ENCODE measurements at regions not wholly inside any gene's neighbourhood (a gene's known extent, or its start where the extent isn't known, plus 50 kb on each side); places are given as distances from the start of the nearest gene placed in this dataset.

- no peak for DNase-seq
- intact Hi-C loops (cut with DNase I, micrococcal nuclease) = no loop called here
- ATAC-seq = no peak
Observed at GRCh38 chr7:136807598-136807997, 60.9 kb upstream of the CHRM2 start.

DNA sequence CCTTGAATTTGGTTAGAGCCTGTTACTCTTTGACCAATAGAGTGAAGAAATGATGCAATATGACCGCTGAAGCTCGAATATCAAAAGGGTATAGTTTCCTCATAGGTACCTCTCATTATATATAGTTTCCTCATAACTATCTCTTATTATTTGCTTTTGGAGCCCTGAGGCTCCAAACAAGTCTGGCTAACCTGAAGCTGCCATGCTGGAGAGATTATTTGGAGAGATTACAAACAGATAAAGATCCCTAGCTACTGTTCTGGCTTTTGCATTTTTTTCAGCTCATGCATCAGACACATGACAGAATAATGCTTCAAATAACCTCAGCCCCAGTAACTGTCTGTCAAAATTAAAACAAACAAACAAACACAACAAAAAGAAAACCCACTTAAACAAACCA lies 65.4 kb upstream of the CHRM2 start:
- intact Hi-C loops (cut with DNase I, micrococcal nuclease) = no loop called here
- no peak for ATAC-seq
- no peak for DNase-seq

DNA sequence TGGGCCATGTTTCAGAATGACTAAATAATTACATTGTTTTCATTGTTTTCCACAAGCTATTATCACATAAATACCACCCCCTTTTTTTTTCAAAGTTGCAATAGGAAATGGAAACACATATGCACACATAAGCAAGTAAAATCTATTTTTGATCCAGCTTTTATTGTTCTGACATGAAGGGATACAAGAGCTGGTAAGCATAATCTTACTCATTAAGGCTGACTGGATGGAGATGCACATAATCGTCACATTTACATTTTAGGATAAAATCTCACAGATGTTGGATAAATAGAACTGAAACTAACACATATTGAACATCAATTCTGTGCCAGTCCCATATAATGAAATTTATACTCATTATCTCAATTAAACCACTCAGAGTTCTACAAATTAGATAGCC lies 84.5 kb upstream of the CHRM2 start:
- DNase-seq (no peak), ATAC-seq (no peak)
- intact Hi-C loops (cut with DNase I, micrococcal nuclease) = no loop called here

DNA sequence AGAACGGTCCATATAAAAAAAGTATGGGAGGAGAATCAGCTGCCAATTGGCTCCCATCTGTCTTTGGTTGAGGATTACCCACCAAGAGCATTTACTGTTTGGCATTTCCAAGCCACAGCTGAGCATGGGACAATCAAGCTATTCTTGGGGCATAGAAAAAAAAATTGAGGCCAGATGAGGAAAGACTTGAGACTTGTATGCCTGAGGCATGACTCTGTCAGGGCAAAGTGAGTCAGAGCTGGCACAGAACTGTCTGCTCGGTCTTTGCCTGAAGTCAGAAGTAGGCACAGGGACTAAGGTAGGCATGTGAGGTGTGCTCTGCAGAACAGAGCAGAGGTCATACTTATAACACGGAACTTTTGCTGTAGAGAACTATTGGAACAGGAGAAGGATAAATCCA lies 126.5 kb upstream of the CHRM2 start:
- ATAC-seq (no peak), DNase-seq (no peak)
- intact Hi-C loops (cut with DNase I, micrococcal nuclease) = no loop called here

GRCh38 chr7:136728945-136729344 lies 139.5 kb upstream of the CHRM2 start:
- DNase-seq = no peak
- intact Hi-C loops (cut with DNase I, micrococcal nuclease) = no loop called here
- no peak for ATAC-seq

DNA sequence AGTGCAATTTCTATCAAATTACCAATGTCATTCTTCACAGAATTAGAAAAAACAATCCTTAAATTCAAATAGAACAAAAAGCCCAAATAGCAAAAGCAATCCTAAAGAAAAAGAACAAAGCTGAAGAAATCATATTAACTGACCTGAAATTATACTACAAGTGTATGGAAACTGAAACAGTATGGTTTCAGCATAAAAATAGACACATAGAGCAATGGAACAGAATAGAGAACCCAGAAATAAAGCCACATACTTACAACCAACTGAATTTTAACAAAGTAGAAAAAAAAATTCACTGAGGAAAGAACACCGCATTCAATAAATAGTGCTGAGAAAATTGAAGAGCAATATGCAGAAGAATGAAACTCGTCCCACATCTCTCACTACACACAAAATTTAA lies 142.0 kb upstream of the CHRM2 start:
- DNase-seq (no peak), ATAC-seq (no peak)
- intact Hi-C loops (cut with DNase I, micrococcal nuclease) = no loop called here

- intact Hi-C loops (cut with DNase I, micrococcal nuclease) = no loop called here
- ATAC-seq (no peak), DNase-seq (no peak)
Observed at GRCh38 chr7:136717910-136718557, 150.4 kb upstream of the CHRM2 start.

GRCh38 chr7:136714062-136714461 lies 154.4 kb upstream of the CHRM2 start:
- DNase-seq (no peak), ATAC-seq (no peak)
- intact Hi-C loops (cut with DNase I, micrococcal nuclease) = no loop called here

- no peak for DNase-seq
- no peak for ATAC-seq
- intact Hi-C loops (cut with DNase I, micrococcal nuclease) = no loop called here
Observed at GRCh38 chr7:136710751-136711150, 157.7 kb upstream of the CHRM2 start.

DNA sequence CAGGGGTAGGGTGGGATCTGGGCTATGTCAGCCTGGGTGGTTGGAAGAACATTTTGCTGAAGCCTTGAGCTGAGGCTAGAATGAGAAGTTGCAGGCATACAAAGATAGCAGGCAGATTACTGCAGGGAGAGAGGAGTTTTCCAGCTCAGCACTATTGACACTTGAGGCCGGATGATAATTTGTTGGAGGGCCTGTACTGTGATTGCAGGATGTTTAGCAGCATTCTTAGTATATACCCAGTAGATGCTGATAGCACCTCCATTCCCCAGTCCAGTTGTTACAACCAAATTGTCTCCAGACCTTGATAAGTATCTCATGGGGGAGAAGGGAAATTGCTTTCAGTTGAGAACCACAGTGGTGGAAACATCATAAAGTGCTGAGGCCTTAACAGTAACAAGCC lies 158.6 kb upstream of the CHRM2 start:
- DNase-seq (no peak), ATAC-seq (no peak)
- intact Hi-C loops (cut with DNase I, micrococcal nuclease) = no loop called here

DNA sequence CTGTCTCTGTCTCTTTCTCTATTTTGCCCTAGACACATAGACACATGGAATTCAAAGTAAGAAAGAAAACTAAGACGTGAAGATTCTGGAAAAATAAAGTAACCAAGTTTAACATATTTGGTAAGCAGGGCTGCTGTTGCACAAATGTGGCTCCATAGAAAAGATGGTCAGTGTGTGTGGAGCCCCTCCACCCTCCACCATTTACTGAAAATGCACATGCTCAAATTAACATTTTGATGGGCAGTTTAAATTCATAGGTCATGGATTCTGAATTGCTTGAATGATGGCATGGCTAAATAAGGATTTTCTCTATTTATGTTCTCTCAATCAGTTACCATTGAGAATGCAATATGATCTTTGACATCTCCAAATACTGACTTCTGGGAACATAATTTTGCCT lies 165.5 kb upstream of the CHRM2 start:
- DNase-seq = no peak
- no peak for ATAC-seq

DNA sequence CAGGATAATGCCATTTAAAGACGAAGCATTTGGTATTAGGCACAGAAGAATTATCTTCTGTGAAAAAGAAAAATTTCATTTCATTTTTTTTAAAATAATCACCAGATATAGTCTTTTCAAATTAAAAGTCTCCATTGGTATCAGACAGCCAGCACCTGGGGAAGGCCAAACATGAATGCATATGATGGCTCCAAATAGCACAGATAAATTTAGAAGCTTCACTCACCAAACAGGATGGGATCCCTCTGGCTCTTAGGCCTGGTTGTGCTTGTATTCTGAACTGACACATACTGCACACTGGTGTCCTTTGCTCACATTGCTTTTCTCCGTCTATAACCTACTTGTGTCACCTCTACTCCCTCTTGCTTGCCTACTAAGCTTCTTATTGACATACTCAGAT lies 169.5 kb upstream of the CHRM2 start:
- intact Hi-C loops (cut with DNase I, micrococcal nuclease) = no loop called here
- no peak for DNase-seq
- ATAC-seq = no peak

More for the DNA sequence above, 165.5 kb upstream of the CHRM2 start:
- intact Hi-C loops (cut with DNase I, micrococcal nuclease) = no loop called here

GRCh38 chr7:136698231-136698630 lies 170.2 kb upstream of the CHRM2 start:
- DNase-seq (no peak), ATAC-seq (no peak)
- intact Hi-C loops (cut with DNase I, micrococcal nuclease) = no loop called here

DNA sequence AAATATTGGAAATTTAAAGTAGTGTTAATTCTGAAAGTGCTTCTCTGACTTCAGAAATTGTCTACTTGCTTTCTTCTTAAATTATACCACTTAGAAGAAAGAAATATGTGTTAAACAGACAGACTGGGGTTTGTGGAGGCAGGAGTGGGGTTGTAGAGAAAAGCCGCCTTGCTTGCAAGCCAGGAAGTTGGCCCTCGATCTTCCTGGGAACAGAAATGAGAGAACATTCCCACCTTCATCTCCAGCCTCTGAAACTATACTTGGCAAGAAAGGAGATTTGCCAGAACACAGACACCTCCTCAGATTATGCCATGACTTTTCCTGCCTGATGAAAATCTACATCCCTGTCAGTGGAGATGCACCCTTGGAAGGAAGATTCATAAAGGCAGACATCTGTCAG lies 171.2 kb upstream of the CHRM2 start:
- intact Hi-C loops (cut with DNase I, micrococcal nuclease) = no loop called here
- no peak for DNase-seq
- ATAC-seq = no peak

DNA sequence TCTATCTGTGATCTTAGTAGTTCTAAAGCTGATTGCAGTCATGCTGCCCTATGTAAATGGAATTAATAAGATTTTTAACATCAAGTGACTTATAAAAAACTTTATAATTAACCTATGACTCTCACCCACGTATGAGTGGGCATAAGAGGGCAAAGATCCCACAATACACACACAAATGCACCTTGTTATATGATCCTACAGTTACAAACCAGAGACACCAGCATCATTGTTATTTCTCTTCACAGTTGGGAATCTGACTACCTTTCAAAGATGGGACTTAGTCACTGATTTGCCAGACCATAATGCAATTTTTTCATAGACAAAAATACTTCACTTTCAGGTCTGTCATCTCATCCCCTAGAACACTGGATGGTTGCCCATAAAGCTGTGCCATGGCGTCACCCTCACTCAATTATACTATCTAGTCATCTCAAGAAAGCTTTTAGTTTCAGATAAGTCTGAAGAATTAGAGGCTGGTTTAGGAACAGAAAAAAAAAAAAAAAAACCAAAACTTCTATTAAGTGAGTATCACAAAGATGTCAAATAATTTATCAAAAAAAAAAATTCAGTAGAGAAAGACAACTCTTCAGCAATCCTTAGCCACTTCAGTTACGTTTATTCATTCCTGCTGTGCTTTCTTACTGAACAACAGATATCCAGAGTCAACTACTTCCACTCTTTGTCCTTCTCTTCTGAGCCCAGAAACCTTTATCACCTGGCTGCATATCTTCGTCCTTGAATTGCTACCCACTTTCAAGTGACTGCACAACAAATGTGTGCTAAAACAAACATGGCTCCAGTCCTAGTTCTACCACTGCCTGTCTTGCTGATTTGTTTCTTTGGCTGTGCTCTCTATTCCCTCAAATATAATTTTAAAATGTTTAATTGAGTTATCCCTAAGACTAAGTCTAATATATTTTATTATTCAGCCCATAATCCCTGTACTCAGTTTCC lies 175.0 kb upstream of the CHRM2 start:
- ATAC-seq (no peak), DNase-seq (no peak)

DNA sequence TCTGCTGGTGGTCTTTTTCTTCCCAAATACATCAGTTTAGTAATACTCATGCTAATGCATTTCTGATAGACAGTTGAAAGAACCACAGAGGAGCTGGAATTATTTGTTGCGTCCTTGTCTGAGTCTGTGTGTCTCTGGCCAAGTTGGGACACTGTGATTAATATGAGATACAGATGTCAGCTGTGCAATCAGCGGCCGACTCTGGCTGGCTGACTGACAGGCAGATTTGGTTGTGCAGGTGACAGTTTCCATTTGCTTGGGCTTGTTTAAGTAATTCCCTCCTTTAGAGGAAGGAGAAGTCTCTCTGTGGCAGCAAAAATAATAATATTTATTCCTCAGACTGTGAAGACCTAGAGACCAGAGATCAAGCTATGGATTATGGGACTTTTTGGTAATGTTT lies 176.2 kb upstream of the CHRM2 start:
- intact Hi-C loops (cut with DNase I, micrococcal nuclease) = no loop called here
- no peak for DNase-seq
- no peak for ATAC-seq

More for the DNA sequence above, 175.0 kb upstream of the CHRM2 start:
- intact Hi-C loops (cut with DNase I, micrococcal nuclease) = no loop called here

DNA sequence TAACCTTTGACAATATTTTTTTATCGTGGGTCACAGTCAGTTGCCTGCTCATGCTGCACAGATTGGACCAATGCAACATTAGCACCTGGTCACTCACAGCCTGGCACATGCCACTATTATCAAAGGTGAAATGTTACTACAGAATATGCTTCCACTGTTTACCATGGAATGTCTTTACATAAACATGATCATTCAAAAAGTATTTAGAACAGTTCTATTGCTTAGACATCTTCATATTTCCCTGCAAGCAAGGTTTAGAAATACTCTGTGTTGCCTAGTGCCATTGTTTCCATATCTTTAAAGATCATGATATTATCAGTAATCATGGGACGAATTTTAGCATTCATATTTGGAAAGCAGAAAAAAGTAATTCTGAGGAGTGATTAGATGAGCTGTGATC lies 179.9 kb upstream of the CHRM2 start:
- DNase-seq (no peak), ATAC-seq (no peak)
- intact Hi-C loops (cut with DNase I, micrococcal nuclease) = no loop called here

- intact Hi-C loops (cut with DNase I, micrococcal nuclease) = no loop called here
- no peak for ATAC-seq
- DNase-seq = no peak
Observed at GRCh38 chr7:136687693-136688322, 180.6 kb upstream of the CHRM2 start.

DNA sequence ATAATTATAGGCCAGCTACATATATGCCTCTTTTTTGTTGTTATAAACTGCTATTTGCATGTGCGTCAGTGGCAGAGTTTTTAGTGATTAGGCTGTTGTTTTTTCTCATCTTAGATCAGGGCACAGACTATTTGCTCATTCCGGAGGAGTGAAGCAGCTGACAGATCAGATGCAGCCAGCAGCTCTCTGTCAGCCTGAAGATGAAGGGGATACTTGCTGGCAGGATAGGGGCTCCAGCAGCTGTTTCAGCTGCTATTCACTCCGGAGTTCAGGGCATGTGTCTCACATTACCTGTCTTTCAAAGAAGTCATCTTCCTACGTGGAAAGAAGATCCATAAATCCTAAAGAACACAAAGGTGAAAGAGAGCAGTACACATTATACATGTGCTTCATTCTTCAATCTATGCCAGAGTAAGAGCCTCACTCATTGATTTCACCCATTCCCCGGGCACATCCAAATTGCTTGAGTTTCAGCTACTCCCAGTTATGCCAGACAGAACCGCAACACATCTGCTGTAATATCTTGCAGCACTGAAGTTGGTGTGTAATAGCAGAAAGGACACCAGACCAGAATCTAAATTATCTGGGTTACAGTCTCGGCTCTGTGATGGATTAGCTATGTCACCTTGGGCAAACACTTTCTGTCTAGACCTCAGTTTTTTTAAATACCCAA lies 182.8 kb upstream of the CHRM2 start:
- intact Hi-C loops (cut with DNase I, micrococcal nuclease) = no loop called here
- ATAC-seq (no peak), DNase-seq (no peak)

Data from left colon (tissue), 2 donors.